NCI-H1105 (cell line): ENCODE measurements at regions not wholly inside any gene's neighbourhood (a gene's known extent, or its start where the extent isn't known, plus 50 kb on each side); places are given as distances from the start of the nearest gene placed in this dataset.
"Not testable (repeated sequence)": the region's sequence is repeated elsewhere in the genome, so short reads cannot be mapped to it uniquely, and the experiment has no call there.

Source experiments
- DNase-seq: peaks from one replicate; lab custom pipeline; 2025; lab: John Stamatoyannopoulos, UW

DNA sequence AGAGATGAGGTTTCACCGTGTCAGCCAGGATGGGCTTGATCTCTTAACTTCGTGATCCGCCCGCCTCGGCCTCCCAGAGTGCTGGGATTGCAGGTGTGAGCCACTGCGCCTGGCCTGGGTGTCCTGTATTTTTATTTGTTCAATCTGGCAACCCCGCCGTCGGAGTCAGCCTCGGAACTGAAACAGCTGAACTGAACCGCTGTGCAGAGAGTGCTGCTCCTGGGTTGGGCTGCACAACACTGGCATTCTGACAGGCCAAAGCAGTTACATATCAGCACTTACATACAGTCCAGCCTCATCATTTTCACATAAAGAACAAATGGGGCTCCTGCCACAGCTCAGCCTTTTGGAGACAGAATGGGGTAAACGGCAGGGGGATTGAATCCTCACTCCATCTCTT, 185.6 kb downstream of the C9orf50 start:
- DNase-seq: no peak

DNA sequence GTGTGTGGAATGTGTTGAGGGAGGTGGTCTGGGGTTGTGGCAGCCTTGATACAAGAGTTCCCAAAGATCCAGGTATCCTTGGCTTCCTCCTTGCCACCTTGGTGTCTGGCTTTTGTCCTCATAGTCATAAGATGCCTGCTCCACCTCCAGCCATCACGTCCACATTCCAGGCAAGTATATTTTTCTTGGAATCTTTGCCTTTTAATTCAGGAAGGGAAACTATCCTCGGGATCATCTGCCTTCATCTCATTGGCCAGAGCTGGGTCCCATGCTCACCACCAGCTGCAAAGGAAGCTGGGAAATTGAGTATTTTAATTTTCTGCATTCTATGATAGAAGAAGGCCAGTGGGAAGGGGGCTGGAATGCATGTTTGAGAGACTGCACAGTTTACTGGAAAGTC, 186.7 kb downstream of the C9orf50 start:
- no peak for DNase-seq

DNA sequence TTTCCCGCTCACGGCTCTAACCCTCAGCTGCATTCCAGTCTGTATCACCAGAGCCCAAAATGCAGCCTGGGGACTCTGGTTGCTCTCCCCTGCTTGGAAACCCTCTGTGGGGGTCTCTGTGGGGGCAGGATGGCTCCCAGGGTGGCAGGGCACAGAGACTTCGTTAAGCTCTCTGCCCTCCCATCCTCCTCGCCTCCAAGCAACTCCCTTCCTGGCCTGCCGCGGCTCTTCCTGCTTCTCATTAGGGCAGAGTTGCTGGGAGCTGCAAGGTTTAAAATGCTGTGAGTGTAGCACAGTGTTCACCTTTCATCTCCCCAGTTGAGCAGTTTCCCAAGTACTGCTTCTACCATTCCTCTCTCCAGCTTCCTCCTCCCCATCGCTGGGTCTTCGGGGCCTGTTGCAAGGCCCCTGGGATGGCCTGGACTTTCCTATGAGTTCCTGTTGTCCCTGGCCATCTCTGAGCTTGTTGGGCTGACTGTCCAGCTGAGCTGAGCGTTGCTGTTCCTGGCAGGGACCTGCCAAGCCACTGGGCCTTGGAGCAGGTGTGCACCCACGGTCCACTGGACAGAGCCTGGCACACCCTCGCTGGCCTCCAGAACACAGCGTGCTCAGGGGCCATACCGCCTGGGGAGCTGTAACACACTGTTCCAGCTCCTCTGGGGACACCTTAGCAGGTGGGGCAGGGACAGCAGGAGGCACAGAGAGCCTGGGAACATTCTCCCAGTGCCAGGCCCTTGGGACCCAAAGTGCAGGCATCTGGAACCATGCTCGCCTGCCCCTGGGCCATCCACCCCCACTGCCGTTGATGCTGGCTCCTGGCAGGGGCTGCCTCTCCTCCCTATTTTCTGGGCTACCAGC, 188.4 kb downstream of the C9orf50 start:
- no peak for DNase-seq

DNA sequence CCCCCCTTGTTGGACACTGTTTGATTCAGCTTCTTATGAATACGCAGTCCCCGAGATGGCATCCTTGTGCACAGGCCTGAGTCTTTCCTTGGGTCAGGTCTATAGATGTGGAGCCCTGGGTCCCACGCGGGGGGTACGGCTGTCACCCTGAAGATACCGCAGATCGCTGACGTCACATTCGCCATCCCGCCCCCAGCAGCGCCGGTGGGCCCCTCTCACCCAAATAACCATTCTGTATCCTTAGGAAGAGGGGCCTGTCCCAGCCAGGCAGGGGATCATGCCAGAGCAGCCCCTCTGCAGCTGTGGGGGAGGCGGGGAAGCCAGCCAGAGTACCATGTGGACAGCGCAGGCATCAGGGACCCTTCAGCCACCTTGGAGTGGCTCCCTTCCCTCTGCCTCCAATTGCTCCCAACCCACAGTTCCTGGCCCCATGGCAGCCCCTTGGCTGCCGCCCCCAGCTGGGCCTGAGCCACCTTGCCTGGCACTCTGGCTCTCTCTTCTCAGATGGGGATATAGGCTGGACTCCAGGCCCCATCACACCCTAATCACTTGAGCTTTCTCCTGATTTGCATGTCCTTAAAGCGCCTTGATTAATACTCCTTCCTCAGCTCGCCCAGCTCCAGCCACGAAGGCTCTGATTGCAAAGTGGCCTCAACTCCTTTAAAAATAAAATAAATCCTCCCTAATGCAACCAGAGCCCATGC, 189.8 kb downstream of the C9orf50 start:
- no peak for DNase-seq

DNA sequence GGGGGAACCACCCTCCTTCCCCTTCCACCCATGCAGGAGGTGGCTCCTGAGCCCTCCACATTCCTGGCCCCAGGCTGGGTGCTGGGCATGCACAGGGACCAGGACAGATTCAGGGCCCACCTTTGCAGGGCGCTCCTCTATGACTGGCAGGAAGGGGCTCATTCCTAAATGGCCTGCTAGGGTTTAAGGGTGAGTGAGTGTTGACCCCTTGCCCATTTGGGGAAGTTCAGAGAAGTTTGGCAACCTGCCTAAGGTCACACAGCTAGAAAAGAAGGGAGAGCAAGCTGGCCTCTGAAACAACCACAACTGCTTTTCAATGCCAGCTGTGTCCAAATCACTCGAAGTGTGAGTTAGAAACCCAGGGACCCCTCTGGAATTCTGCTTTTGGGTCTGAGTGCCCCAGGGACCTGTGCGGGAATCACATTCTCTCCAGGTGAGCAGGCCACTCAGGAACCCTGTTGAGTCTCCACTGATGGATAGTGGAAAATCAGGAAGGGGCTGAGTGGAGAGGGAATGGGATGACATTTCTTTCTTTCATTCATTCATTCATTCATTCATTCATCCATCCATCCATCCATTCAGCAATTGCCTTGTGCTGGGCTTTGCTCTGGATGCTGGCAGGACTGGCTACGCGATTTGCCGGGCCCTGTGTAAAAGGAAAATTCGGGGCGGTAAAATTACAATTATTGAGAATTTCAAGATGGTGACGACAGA, 191.9 kb downstream of the C9orf50 start:
- no peak for DNase-seq

DNA sequence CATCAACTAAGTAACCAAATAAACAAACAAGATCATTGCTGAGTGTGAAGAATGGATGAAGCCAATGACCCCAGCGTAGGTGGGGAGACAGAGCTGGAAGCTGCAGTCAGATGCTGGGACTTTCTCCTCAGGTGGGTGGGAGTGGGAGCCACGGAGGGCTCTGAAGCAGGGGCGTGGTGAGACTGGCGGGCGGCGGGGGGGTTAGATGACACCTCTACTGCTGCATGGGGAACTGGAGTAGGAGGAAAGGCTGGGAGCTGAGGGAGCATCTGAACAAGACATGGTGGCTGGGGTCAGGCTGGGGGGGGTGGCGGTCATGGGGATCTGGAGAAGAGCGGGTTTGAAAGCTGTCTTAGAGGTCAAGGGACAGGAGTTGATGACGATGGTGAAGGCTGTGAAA, 193.8 kb downstream of the C9orf50 start:
- no peak for DNase-seq

DNA sequence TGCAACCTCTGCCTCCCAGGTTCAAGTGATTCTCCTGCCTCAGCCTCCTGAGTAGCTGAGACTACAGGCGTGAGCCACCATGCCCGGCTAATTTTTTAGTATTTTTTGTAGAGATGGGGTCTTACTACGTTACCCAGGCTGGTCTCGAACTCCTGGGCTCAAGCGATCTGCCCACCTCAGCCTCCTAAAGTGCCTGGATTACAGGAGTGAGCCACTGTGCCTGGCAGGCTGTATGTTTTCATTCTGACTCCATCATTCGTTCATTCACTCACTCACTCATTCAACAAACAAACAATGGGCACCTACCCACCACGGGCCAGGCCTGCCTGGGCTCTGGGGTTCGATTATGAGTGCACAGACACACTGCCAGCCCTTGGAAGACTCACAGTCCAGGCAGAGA, 197.1 kb downstream of the C9orf50 start:
- DNase-seq: not testable (repeated sequence)

DNA sequence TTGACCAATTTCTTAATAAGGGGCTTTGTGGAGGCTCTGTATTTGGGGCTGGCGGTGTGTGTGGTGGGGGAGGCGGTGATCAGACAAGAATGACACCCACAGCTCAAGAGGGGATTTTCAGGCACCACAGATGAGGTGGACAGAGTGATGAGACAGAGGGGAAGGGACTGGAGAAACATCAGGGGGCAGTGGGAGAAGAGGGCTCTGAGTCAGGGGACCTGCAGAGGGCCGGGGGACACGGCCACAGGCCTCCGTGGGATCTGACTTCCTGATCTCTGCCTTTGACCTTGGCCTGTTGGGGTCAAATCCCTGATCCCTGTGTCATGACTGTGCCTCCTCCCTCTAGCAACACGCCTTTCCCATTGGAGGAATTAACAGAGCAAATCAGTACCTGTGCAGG, 197.7 kb downstream of the C9orf50 start:
- no peak for DNase-seq

DNA sequence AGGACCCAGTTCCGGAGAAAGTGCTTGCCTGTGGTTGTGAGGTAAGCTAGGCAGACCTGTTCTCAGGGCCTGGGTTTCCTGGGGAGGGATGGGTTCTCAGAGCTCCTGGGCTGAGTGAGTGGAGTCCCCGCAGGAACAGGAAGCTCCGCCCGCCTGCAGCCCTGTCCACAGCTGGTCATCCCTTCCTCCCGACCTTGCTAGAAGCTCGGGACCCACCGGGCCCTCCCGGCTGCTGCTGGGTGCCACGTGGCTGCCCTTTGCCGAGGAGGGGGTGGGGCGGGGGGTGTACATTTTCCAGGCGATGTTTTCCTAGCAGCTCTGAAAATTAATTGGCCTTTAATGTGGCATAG, 198.1 kb downstream of the C9orf50 start:
- DNase-seq: no peak

DNA sequence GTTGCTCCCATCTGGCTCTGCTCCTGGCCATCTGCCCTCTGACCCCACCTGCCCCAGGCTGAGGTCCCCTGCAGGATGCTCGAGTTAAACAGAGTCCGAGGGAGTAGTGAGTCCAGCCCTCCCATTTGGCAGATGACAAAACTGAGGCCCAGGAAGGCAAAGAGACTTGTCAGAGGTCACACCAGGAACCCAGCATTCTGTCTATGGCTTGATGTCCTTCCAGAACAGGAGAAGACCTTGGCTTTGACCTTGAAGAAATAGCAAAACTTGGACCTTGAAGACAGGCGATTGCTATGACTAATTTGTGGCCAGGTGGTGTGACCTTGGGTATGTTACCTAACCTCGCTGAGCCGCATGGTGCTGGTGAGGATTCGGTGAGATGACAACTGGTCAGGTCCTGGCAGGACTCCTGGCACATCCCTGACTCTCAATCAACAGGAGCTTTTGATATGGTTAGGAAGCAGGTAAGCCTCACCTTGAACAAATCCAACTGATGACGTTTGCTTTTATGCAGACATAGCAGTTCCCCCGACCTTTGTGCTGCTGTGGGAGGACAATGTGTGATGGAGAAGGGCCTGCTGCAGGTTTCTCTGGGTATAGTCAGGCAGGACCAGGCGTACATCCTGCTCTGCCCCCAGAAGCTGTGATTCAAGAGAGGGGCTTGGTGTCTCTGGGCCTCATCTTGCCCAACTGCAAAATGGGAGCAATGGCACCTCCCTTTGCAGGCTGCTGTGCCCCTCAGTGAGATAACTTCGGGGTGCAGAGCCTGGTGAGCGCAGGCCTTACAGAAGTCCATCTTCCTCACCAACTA, 198.7 kb downstream of the C9orf50 start:
- no peak for DNase-seq

DNA sequence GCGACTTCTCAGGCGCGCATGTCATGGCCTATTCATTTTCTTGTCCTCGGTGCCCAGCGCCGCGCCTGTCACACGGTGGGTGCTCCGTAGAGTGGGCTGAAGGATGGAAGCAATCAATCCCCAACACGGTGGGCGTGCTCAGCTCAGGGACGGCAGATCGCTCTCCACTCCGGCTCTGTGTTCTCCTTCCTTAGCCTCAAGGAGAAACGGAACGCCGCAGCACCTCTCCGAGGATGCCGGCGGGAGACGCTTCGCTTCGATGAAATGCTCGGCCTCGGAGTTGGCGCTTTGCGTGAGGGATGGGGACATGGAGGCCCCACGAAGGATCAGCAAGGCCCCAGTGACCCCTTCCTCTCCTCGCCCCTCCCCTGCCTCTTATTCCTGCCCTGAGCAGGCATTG, 199.5 kb downstream of the C9orf50 start:
- no peak for DNase-seq

DNA sequence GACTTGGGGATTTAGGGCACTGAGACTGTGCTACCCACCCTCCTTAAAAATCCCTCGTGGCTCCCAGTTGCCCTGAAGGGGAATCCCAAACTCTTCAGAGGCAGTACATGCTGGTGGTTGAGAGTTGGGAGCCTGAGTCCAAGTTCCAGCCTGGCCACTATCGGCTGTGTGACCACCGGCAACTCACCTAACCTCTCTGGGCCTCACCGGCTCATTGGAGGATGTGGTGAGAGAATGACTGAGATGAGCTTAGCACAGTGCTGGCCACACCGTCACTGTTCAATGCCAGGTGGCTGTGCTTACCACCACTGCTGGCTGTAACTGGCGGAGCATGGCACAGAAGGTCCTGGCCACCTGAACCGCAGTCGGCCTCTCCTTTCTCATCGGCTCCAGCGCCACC, 200.2 kb downstream of the C9orf50 start:
- no peak for DNase-seq

DNA sequence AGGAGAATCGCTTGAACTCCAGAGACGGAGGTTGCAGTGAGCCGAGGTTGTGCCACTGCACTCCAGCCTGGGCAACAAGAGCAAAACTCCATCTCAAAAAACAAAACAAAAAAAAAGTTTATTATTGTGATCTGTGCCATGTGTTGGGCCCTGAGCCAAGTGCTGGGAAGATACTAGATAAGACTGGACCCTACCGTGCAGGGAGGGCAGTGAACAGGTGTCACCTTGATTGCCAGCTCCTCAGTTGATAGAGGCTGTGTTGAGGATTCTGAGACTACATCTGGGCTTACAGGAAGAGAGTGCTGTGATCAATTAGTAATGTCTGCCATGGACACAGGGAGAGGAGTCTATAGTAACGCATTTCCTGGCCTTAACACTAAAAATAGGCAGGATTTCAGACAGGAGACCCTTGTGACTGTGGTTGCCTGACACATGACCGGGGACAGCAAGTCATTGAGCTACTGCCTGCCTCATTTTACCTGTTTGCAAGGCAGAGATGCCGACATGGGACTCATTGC, 201.5 kb downstream of the C9orf50 start:
- DNase-seq: no peak

DNA sequence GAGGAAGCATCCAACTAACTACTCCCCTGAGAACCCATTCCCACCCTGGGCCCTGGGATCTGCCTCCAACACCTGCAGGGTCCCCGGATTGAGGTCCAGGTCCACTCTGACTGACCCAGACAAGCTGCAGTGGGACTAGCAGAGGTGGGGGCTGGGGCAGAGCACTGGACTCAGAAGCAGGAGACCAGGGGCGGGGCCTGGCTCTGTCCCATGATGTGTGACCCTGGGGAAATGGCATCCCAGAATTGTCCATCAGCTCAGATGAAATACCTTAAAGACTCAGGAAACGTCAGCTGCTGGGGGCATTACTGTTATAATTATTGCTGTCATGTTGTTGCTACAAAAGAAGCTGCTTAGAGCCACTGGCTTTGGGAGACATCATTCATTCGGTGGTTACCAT, 202.4 kb downstream of the C9orf50 start:
- DNase-seq: no peak

DNA sequence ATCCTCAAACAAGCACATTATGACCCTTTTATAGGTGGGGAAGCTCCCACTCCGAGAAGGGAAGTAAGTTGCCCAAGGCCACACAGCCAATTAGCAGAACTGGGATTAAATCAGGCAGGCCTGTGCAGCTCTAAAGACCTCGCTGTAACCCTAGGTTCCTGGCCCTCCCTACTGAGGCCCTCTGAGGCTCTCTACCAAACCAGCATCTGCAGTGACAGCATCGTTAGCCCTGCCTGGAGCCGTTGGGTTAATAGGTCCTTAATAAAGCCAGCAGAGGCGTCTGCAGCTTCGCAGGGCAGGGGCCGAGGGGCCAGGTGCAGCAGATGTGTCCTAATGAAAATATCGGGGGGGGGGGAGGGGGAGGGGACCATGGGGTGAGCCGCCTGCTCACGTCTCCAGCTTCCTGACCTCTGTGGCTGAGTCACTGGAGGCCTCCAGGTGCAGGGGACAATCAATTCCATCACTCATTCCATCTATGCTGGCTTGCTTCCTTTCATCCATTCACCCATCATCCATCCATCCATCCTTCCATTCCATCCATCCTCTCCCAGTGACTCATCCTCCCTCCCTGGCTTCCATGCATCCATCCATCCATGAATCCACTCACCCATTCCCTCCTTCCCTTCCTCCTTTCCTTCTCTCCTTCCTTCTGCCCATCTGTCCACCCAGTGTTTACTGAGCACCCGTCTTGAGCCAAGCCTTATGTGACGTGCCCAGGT, 203.9 kb downstream of the C9orf50 start:
- no peak for DNase-seq

DNA sequence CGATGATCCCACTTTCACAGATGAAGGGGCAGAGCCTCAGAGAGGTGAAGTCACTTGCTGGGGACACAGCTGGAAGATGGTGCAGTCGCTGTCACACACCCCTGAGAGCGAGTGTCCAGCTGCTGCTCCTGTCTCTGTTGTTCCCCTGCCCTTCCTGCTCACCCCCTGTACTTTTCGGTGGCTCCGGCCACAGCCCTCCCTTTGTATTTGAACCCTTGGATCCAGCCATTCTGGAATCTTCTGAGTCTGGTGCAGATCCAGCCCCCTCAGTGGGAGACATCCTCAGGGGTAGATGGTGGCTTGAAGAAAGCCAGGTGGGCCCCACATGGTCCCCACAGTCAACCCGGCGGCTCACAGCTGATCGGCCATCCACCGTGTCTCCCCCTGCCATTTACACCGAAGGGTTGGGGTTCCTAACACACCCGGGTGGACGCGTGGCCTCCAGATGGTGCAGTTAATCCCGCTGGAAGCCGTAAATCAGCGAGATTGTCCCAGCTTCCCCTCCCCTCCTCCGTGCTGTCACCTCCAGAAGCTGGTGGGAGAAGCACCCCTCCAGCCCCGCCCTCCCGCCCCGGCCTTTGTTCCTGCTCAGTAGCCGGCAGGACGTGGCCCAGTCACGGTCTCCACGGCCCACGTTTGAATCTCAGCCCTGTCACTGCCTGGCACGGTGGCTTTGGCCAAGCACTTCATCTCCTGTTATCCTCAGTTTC, 204.8 kb downstream of the C9orf50 start:
- no peak for DNase-seq

DNA sequence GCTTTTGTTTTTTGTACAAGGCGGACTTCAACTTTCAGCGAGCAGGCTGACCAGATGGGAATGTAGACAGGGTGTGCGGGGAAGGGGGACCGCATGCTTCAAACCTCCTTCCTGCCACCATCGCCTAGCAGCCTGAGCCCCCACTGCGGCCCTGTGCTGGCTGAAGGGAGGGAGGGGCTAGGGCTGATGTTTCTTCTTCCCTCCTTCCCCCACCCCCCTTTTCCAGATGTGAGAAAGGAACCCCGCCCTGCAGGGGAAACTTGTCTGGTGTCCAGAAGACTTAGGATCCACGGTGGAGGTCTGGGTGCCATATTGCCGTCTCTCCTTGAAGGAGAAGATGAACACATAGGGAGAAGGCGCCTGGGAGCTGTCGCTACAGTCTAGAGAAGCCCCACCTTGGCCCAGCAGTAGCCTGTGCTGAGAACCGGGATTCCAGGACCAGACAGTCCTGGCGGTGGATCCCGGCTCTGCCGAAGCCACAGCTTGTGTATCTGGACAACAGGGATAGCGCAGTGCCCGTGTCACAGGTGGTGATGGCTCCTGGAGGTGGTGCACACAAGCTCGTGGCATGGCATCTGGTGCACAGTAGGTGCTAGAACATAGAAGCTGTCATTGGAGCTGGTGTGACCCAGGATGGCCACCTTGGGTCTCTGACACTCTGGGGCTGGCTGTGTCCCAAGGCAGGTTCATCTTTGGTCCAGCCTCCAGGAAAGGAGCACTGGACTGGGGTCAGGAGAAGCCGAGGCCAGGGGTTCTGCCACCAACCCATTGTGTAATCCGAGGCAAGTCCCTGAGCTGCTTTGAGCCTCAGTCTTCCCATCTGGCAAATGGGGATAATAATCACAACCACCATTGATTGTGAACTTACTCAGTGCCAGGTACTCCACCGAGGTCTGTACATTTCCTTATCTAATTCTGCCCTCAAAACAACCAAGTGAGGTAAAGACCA, 205.6 kb downstream of the C9orf50 start:
- no peak for DNase-seq

DNA sequence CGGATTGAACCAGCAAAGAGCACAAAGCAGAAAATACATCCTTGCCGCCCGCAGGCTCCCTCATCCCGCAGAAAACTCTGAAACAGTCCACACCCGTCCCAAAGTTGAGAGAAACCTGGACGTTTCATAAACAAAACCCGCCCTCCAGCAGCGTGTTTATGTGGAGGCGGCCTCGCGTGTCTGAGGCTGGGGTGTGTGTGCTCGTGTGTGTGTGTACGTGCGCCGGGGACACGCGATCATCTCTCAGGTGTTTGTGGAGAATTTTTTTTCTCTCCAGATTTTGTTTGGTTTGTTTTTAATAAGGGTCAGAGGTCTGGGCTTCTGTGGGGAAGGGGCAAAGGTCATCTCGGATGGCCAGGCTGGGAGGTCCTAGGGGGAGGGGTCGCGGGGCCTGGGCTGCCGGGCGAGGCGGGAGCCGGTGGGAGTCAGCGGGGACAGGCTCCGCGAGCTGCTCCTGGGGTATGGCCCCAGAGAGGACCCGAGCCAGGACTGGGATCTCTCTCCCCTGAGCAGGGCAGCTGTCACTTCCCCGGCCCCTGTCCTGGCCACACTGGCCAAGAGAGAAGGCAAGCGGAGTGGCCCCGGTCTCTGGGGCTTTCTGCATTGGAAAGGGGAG, 206.4 kb downstream of the C9orf50 start:
- no peak for DNase-seq
